CD4-positive, alpha-beta T cell treated with Interleukin-15 for 1 hour (primary cell): ENCODE measurements at regions not wholly inside any gene's neighbourhood (a gene's known extent, or its start where the extent isn't known, plus 50 kb on each side); places are given as distances from the start of the nearest gene placed in this dataset.
A peak's percentile ranks its signal among the peaks of the same experiment; 100 is the strongest.
"Not testable (repeated sequence)": the region's sequence is repeated elsewhere in the genome, so short reads cannot be mapped to it uniquely, and the experiment has no call there.

Experiments
- DNase-seq: peaks from one replicate; pipeline ENCODE4 v3.0.0-alpha.2; 2020

DNA sequence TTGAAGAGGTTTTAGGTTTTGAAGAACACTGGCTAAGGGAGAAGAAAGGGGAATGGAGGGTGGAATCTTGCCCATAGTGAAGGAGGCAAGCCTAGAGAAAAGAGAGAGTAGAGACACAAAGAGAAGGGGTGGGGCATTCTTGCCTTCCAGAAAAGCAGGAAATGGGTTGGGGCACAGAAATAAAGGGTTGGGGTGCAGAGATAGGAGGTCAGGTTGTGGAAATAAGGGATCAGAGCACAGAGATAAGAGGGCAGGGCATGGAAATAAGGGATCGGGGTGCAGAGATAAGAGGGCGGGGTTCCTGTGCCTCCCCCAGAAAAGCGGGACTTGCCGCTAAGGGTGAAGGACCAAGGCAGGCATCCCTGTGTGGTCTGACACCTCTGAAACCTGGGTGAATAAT is 69.9 kb downstream of the ALG1L2 start:
- DNase-seq, result not testable (repeated sequence)

DNA sequence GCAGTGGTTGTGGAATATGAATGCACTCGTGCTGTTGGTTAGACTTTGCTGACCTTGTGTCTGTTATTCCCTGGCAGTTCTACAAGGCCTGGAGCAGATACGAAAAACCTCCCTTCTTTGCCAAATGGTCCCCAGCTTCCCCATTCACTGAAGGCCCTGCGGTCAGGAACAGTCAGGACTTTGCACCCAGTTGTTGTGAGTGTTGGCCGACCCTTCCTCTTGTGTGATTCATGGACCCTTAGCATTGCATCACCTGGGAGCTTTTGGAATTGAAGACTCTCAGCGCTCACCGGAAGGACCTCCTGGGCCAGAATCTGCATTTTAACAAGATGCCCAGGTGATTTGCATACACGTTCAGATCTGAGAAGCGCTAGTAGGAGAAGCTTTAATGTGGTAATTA is 71.6 kb downstream of the ALG1L2 start:
- not testable (repeated sequence) for DNase-seq

DNA sequence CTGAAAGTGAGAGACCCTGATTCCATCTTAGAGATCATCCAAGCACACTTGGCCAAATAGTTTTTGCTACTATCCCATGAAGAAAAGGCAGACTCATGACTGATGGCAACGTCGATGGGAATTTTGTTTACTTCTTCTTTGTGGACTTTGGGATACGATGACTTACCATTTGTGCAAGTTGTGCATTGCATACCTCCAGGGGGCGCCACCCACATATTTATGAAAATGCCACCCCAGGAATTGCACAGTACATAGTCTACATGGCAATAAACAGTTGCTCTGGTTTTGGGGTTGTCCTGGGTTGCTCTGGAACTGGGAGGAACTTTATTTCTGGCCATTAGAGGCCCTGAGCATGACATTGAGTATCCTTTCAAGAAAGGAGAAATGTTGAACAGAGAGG is 73.8 kb downstream of the ALG1L2 start:
- DNase-seq, result not testable (repeated sequence)

DNA sequence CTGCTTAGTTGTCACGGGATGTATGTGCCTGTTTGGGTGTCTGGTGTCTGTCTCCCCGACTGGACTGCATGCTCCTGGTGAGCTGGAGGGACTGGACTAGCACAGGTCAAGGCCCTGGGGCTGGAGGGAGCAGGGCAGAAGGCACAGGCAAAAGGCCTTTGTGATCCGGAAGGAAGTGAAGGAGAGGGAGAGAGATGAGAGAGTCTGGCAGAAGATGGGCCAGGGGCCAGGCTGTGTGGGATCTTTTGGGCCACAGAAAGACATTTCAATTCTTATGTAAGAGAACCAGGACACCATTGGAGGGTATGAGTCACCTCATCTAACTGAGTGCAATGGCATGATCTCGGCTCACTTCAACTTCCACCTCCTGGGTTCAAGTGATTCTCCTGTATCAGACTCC is 85.2 kb downstream of the ALG1L2 start:
- not testable (repeated sequence) for DNase-seq

DNA sequence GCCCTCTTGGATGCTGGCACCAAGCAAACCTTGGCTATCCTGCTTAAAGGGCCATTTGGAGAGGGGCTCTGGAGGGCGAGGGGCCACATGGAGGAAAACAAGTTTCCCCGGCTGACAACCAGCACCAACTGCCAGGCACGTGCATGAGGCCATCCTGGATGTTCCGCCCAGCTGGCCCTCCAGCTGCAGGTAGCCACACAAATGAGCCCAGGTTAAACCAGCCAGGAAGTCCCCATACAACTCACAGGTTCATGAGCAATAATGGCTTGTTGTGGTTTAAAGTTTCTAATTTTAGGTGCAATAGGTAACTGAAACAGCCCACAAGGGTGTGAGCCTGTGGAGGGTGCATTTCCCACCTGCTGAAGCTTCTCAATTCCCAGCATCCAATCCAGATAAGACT is 93.6 kb downstream of the ALG1L2 start:
- not testable (repeated sequence) for DNase-seq

DNA sequence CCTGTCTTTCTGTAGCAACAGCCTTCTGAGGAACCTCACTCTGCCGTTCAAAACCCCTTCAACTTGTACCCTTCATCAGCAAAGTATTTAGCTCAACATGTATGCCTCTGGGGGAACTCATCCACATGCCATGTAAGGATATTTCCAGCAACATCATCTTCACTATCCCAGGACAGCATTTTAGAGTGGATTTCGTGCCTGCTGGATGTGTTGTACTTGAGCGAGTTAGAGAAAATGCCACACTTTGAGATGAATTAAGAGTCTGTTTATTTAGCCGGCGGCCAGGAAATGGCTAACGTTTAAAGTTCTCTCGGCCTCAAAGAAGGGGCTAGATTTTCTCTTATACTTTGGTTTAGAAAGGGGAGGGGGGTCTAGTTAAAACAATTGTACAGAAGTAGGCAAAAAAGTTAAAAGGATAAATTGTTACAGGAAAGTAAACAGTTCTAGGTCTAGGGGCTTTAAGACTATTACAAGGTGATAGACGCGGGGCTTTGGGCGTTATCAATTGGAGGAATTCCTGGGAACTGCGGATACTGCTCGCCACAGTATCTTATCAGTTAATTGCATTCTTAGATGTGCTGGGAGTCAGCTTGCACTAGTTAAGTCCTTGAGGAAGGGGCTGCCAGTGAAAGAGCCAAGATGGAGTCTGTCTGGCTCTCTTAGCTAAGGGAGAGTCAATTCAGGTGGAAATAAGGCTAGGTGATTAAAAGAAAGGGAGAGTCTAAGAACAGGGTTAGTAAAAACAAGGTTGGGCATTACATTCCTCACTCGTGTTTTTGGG is 95.0 kb downstream of the ALG1L2 start:
- DNase-seq, result not testable (repeated sequence)

DNA sequence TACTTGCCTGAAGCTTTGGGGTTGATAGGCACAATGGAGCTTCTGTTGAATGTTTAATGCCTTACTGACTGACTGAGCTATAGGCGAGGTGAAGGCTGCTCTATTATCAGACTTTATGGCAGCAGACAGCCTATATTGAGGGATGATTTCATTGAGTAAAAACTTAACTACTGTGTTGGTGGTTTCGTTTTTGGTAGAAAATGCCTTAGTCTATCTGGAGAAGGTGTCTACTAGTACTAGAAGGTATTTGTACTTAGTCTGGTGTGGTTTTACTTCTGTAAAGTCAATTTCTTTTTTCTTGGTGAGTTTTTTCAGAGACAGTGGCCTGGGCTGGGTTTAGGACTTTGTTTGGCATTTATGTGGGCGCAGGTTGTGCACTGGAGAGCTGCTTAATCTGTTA is 97.2 kb downstream of the ALG1L2 start:
- not testable (repeated sequence) for DNase-seq

DNA sequence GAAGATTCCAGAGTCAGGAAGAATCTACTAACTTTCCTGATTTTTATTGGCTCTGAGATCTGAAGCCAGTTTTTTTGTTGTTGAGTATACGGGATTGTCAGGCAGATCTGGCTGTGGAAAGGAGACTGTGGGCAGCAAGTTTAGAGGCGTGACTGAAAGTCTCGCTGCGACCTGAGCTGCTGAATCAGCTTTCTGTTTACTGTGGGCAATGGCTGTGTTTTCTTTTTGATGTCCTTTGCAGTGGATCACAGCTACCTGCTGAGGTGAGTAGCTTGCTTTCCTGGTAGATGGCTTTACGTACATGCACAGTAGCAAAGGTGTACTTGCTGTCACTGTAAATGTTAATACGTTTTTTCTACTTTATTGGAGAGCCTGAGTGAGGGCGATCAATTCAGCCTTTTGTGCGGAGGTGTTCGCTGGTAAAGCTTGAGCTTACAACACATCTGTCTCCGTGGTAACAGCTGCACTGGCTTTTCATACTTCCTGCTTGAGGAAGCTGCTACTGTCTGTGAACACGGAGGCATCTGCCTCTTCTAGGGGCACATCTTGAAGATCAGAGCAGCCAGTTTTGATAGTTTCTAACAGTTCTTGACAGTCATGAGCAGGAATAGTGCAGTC is 97.8 kb downstream of the ALG1L2 start:
- DNase-seq, result peak; percentile 65

DNA sequence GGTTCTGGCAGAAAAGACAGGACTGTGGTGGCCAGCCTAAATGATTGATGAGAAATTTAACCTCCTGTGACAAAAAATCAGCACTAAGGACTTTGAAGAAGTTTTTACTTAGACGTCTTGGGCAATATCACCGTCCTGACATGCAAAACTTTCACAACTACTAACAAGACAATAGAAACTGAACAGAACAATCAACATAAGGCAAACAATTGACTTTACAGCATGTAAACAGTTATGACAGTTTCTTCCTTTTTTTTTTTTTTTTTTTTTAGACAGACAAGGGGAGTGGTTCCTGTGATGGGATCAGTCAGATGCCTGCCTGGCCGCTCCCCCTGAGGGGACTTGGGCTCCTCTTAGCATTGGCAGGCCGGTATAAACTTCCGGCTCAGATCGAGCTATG is 100.8 kb downstream of the ALG1L2 start:
- not testable (repeated sequence) for DNase-seq

DNA sequence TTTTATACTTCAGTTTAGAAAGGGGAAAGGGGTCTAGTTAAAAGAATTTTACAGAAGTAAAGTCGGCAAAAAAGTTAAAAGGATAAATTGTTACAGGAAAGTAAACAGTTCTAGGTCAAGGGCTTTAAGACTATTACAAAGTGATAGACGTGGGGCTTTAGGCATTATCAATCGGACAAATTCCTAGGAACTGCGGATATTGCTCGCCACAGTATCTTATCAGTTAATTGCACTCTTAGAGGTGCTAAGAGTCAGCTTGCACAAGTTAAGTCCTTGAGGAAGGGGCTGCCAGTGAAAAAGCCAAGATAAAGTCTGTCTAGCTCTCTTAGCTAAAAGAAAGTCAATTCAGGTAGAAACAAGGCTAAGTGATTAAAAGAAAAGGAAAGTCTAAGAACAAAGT is 102.1 kb downstream of the ALG1L2 start:
- not testable (repeated sequence) for DNase-seq

DNA sequence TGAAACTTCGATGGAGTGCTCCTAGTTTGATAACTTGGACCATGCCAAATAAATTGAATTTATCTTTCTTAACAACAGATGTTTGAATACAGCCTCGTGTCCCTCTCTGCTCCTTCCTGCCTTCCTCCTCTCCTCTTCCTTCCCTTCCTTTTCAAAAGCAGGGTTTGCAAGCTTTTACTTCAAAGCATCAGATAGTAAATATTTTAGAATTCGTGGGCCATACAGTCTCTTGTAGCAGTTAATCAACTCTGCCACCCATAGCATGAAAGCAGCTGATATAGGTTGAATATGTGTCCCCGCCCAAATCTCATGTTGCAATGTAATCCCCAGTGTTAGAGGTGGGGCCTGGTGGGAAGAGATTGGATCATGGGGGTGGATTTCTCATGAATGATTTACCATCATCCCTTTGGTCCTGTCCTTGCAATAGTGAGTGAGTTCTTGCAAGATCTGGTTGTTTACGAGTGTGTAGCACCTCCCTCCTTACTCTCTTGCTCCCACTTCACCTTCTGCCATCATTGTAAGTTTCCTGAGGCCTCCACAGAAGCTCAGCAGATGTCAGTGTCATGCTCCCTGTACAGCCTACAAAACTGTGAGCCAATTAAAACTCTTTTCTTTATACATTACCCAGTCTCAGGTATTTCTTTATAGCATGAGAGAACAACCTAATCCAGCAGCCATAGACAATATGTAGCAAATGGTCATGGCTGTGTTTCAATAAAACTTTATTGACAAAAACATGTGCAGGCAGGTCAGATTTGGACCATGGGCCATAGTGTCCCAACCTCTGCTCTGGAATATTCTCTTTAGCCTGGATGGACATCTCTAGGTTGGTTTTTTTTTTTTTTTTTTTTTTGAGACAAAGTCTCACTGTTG is 102.8 kb downstream of the ALG1L2 start:
- not testable (repeated sequence) for DNase-seq

DNA sequence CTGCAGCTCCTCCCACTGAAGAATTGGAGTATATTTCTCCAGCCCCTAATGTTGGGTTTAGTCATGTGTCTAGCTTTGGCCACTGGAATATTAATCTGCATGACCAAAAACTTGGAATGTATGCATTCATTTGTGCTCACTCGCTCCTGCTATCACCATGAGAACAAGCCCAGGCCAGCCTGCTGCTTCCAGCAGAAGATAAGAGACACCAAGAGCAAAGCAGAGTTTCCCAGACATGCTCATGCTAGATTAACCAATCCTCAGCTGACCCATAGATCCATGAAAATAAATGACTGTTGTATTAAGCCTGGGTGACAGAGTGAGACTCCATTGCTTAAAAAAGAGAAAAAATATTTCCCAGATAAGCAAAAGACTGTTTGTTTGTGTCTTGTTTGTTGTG is 119.6 kb downstream of the ALG1L2 start:
- DNase-seq, result not testable (repeated sequence)

DNA sequence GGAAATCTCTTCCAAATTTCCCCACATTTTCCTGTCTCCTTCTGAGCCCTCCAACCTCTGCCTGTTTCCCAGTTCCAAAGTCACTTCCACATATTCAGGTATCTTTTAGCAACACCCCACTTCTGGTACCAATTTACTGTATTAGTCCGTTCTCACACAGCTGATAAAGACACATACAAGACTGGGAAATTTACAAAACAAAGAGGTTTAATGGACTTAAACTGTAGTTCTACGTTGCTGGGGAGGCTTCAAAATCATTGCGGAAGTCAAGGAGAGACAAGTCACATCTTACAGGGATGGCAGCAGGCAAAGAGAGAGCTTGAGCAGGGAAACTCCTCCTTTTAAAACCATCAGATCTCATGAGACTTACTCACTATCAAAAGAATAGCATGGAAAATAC is 122.0 kb downstream of the ALG1L2 start:
- DNase-seq, result not testable (repeated sequence)

DNA sequence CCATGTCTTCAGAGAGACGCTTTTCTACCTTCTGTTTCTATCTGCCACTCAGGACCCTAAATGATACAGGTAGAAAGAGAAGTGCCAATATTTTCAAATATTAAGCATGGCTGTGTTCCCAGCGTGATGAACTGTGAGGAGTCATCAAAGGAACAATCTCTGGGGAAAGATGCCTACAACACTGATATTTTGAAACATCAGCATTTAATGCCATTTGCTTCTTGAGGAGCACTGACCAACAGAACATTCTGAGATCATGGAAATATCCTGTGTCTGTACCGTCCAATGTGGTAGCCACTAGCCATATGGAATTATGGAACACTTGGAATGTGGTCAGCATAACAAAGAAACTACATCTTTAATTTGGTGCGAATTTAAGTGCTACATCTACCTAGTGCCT is 117.9 kb upstream of the COL6A5 start:
- DNase-seq, result no peak

DNA sequence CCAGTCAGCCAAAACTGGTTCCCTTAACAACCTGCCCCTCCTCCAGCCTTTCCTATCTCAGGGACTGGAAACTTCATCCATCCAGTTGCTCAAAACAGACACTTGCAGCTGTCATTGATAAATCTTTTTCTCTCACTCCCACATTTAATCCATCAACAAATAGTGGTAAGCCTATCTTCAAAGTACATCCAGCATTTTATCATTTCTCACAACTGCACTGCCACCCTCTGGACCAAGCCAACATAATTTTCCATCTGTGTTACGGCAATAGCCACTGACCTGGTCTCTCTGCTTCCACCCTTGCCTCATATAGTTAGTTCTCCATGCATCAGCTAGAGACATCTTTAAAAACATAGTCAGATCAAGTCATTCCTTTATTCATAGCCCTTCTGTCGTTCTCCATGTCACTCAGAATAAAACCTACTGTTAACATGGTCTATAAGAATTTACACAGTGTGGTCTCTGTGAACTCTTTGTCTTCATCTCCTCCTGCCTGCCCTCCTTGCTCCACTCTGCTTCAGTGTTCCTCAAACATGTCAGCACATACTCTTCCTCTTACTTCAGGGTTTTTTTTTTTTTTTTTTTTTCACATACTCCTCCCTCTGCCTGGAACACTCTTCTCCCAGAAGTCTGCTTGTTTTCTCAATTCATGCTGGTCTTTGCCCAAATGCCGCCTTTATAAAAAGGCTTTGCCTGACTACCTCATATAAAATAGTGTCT is 102.5 kb upstream of the COL6A5 start:
- no peak for DNase-seq

DNA sequence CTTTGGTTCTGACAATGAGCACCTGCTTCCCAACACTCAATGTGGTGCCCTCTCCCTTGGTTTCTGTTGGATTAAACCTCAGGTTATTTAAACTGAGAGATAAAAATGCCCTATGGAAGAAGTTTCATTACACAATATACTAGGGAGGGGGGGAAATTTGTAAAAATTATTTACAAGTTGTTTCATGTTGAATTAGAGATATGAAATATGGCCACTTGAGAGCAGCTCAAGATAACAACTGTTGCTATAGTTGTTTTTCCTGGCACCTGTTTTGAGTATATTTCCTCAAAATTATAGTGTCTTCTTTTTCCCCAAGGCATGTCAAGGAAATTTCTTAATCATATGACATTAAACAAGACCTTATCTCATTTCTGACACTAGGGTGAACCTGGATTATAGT is 101.7 kb upstream of the COL6A5 start:
- DNase-seq, result no peak

DNA sequence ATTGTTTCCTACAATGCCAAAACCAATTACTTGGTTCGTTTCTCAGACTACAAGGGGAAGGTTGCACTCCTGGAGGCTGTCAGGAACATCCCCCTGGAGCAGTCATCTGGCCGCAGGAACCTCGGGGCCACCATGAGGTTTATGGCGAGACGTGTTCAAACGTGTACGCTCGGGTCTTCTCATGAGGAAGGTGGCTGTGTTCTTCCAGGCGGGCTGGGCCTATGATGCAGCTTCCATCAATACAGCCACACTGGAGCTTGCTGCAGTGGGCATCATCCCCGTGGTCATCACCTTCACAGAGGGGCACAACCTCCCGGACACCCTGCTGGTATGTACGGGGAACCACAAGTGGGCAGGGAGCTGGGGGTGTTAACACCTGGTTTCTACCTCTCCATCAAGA is 94.5 kb upstream of the COL6A5 start:
- no peak for DNase-seq

DNA sequence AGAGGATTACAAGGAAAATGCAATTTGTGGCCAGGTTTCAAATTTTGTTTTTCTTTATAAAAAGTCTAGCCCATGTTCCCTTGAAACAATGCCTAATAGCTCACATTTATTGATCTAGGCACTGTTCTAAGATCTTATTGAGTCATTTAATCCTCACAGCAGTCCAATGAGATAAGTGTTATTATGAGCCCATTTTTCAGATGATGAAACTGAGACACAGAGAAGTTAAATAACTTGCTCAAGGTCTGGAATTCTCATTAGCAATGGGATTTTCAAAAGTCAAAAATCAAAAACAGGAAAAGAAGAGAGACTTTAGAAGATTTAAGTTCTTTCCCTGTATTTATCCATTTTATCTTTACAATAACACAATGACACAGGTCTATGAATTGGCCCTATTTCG is 90.0 kb upstream of the COL6A5 start:
- DNase-seq, result no peak

DNA sequence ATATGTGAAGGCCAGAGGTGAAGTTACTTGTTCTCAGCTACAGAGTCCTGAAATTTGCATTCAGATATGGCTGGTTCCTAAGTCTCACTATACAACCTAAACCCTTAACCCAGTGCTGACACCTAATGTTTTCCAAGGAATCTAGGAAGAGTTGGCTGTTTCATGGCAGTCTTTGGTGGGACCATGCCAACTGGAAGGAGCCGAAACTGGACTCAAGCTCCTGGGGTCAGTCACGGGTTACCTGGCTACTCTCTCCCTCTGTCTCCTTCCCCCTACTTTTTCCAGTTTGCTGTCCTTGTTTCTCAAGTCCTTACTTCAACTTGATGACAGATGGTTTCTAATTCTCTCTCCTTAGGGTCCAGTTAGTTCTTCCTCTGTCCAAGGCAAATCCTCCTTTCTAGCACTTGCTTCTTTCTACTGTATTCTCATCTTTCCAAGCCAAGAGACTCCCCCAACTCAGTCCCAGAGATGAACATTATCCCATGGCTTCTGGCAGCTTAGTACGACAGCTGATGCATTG is 88.6 kb upstream of the COL6A5 start:
- DNase-seq, result no peak

DNA sequence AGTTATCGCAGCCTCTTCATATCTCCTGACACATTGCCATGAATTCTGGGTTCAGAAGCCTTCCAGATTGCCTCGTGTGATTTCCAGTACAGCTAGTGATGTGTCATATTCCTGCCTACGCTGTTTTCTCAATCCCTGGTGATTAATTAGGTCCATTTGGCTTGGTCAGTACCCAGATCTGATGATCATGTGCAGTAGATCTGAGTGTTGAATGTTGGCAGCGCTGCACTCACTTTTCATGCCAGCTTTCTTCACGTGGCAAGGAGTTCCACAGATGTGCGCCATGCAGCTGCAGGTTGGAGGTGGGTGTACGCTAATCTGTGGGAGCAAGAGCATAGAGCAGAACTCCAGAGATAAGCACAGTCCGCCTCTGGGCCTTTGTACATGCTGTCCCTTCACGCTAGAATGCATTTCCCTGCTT is 86.9 kb upstream of the COL6A5 start:
- DNase-seq, result no peak

DNA sequence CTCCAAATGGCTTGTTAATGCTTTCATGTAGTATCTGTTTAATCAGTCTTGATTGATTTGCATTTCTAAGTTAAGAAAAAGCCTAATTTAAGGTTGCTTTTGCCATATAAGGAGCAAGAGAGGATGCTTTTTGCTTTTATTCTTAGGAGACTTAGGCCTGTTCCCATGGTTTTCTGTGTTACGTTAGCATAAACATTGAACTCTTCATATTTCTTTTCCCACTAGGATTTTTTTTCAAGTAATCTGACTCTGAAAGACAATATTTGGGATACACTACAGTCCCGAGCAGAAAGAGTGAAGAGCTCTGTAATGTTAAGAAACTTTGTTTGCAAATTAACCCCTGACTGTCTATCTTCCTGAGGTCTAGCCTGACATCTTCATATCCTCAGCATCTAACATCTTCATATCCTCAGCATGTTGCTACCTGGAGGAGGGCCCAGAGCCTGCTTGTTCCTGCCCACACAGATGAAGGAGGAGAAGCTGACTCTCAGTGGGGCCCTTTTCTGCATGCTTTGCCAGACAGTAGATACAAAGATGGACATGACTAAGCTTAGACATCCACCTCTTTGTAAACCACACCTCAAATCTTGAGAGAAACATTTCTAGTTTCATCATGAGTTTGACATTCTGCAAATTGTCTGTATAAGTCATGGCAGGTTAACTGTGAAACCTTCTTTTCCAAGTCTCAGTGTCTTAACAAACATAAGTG is 86.2 kb upstream of the COL6A5 start:
- no peak for DNase-seq

DNA sequence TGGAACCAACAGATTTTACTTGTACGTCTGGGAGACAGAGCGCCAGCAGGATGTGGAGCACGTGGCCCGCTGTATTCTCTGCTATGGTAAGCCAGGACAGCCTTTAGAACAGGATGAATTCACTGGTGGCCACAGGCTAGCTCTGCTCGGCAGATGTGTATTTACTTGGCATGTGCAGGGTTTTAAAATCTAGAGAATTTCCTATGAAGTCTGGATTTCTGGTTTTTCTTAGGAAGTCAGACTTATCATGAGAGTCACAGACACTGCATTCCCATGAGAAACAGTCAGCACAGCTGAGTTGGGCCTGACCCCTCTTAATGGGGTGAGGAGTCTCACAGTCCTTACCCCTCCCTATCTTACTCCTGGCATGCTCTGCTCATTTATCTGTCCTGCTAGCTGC is 84.6 kb upstream of the COL6A5 start:
- DNase-seq, result no peak
